GM12878 (cell line): ENCODE measurements at regions not wholly inside any gene's neighbourhood (a gene's known extent, or its start where the extent isn't known, plus 50 kb on each side); places are given as distances from the start of the nearest gene placed in this dataset.

Source experiments
- ATAC-seq: fragments of 200-7000 bp; cut with Tn5 transposase; 3 replicates; pipeline ENCODE4 v1.9.1; 2020; ENCODE audit warnings: mild to moderate bottlenecking, moderate library complexity
- BruUV-seq: library from RNA; stranded (reverse); fragments of 400-500 nt; replicated peaks from 2 replicates; lab custom pipeline; 2021; lab: Mats Ljungman, UMichigan
- CTCF ChIA-PET: fragments of 300-600 bp; sonication (Branson Sonifier 250); formaldehyde crosslinking; extraction: SDS; loops from one replicate; lab custom pipeline; 2021; ENCODE audit warnings: inconsistent platforms; lab: Yijun Ruan, JAX
- POLR2A ChIA-PET: fragments of 350-600 bp; formaldehyde crosslinking; extraction: SDS; loops from one replicate; lab custom pipeline; 2021; ENCODE audit warnings: inconsistent platforms; lab: Charles Lee
- RAD21 ChIA-PET: fragments of 300-600 bp; sonication (Branson Sonifier 250); formaldehyde crosslinking; loops from one replicate; lab custom pipeline; 2023; ENCODE audit warnings: antibody characterized with exemption; ENCODE audit not compliant: unreplicated experiment; lab: Charles Lee
- SMC1A ChIA-PET: fragments of 300-600 bp; sonication (Branson Sonifier 250); formaldehyde crosslinking; loops from one replicate; lab custom pipeline; 2023; ENCODE audit not compliant: unreplicated experiment, uncharacterized antibody; lab: Charles Lee
- DNase-seq: peaks from one replicate; pipeline ENCODE4 v3.0.0-alpha.2; 2011; ENCODE audit warnings: low read depth, low spot score
- FAIRE-seq: peaks from 3 replicates; lab custom pipeline; 2011; peaks lifted over from hg19 to GRCh38; lab: Jason Lieb, UNC
- H2AFZ ChIP-seq: 2 replicates; pipeline ENCODE4 v1.6.0; 2011; ENCODE audit warnings: low read depth, low read length, control low read depth; ENCODE audit not compliant: control insufficient read depth
- H3K27ac ChIP-seq: 2 replicates; pipeline ENCODE4 v1.5.1; 2011; ENCODE audit warnings: control low read depth; ENCODE audit not compliant: control insufficient read depth, insufficient read depth
- H3K27me3 ChIP-seq, 2 experiments: replicated peaks in 1 of 2; 2 replicates each; pipeline versions ENCODE4 v1.6.0 to v1.6.1; 2011; ENCODE audit warnings: low read length in 1 of 2; ENCODE audit not compliant: control insufficient read depth in 2 of 2, insufficient read depth in 2 of 2
- H3K36me3 ChIP-seq, 2 experiments: 2 replicates each; pipeline ENCODE4 v1.5.1; 2011; ENCODE audit warnings: low read length in 1 of 2; ENCODE audit not compliant: control insufficient read depth in 2 of 2, insufficient read depth in 2 of 2
- H3K4me1 ChIP-seq: 2 replicates; pipeline ENCODE4 v1.6.1; 2011; ENCODE audit warnings: mild to moderate bottlenecking, low read length, moderate library complexity, mixed read lengths; ENCODE audit not compliant: control insufficient read depth, insufficient read depth
- H3K4me2 ChIP-seq: 2 replicates; pipeline ENCODE4 v1.6.0; 2011; ENCODE audit warnings: control low read depth; ENCODE audit not compliant: control insufficient read depth, insufficient read depth
- H3K4me3 ChIP-seq: fragments of 200-600 bp; sonication (generic); 2 replicates; pipeline ENCODE4 v1.5.1; 2016
- H3K79me2 ChIP-seq: 2 replicates; pipeline ENCODE4 v1.6.0; 2011; ENCODE audit warnings: low read length; ENCODE audit not compliant: control insufficient read depth, insufficient read depth
- H3K9ac ChIP-seq: 2 replicates; pipeline ENCODE4 v1.8.0; 2011; ENCODE audit warnings: low read length, control low read depth, mixed read lengths; ENCODE audit not compliant: control insufficient read depth, insufficient read depth
- H3K9me3 ChIP-seq: replicated peaks from 3 replicates; pipeline ENCODE4 v1.5.1; 2011; ENCODE audit warnings: mild to moderate bottlenecking, low read length; ENCODE audit not compliant: control insufficient read depth, insufficient read depth
- H4K20me1 ChIP-seq: 2 replicates; pipeline ENCODE4 v1.6.0; 2011; ENCODE audit not compliant: control insufficient read depth, insufficient read depth
- ASH2L ChIP-seq: fragments of 300-600, 200-600 bp; sonication (generic); IDR thresholded peaks from 2 replicates; pipeline ENCODE4 v1.6.1; 2017; ENCODE audit warnings: low read depth, mild to moderate bottlenecking, borderline replicate concordance
- CUX1 ChIP-seq: IDR thresholded peaks from 2 replicates; pipeline ENCODE4 v1.6.1; 2012; ENCODE audit warnings: improper control_type of control experiment, low read depth, low read length; ENCODE audit not compliant: insufficient replicate concordance
- FOXM1 ChIP-seq: IDR thresholded peaks from 2 replicates; pipeline ENCODE4 v1.6.1; 2012; ENCODE audit warnings: low read depth, mild to moderate bottlenecking, inconsistent platforms, low read length, moderate library complexity
- HDAC6 ChIP-seq: fragments of 200-600 bp; sonication (generic); IDR thresholded peaks from one replicate; pipeline ENCODE4 v1.8.0; 2017; ENCODE audit warnings: antibody characterized with exemption; ENCODE audit not compliant: unreplicated experiment
- IKZF1 ChIP-seq: fragments of 450-650 bp; conservative IDR thresholded peaks from 2 replicates; pipeline ENCODE4 v1.6.1; 2017; ENCODE audit warnings: antibody characterized with exemption, mild to moderate bottlenecking
- NRF1 ChIP-seq: conservative IDR thresholded peaks from 2 replicates; pipeline ENCODE4 v1.6.1; 2011; ENCODE audit warnings: mild to moderate bottlenecking, low read depth, low read length, improper control_type of control experiment
- YY1 ChIP-seq: IDR thresholded peaks from 2 replicates; pipeline ENCODE4 v1.6.1; 2011; ENCODE audit warnings: low read depth, mild to moderate bottlenecking, low read length
- ZBED1 ChIP-seq: IDR thresholded peaks from 2 replicates; pipeline ENCODE4 v1.6.1; 2016; ENCODE audit warnings: borderline replicate concordance
- ZNF384 ChIP-seq: IDR thresholded peaks from 2 replicates; pipeline ENCODE4 v1.6.1; 2012; ENCODE audit warnings: low read depth, mild to moderate bottlenecking, low read length, improper control_type of control experiment, borderline replicate concordance
- ZNF622 ChIP-seq: fragments of 450-650 bp; IDR thresholded peaks from 2 replicates; pipeline ENCODE4 v1.6.1; 2017; ENCODE audit warnings: mild to moderate bottlenecking, inconsistent platforms
- WGBS: methylation state at CpG from one replicate; pipeline ENCODE4 v1.1.6; 2016; ENCODE audit warnings: low lambda C conversion rate; ENCODE audit not compliant: insufficient replicate concordance, insufficient coverage; ENCODE audit errors: missing lambda C conversion rate; 5-methylcytosine and 5-hydroxymethylcytosine counted together
- in situ Hi-C: fragments of 300-500 bp; cut with MboI; formaldehyde crosslinking; loops from 9 replicates; pipeline ENCODE4 v1.14.3; 2018; ENCODE audit warnings: mixed read lengths
- intact Hi-C: fragments of 100-400 bp; cut with micrococcal nuclease; formaldehyde crosslinking; loops from one replicate; pipeline ENCODE4 v1.14.2; 2022; ENCODE audit not compliant: unreplicated experiment

GRCh38 chr3:164190566-164190965 lies 887.7 kb downstream of the SI start (continued):
- TF ChIP-seq CUX1 (no peak), YY1 (no peak), ZNF384 (no peak), HDAC6 (no peak)

- no peak overlapping the region for H3K27ac ChIP-seq
- intact Hi-C loops, result no loop called here
- no peaks in the 10 kb centered on the region for H3K79me2 ChIP-seq
- ChIA-PET CTCF (no interaction called here), RAD21 (no interaction called here), POLR2A (no interaction called here), SMC1A (no interaction called here)
- H3K9me3 ChIP-seq, result no peaks in the 10 kb centered on the region
- no peak for FAIRE-seq
- no peak for DNase-seq
- no peaks in the 10 kb centered on the region for H4K20me1 ChIP-seq
- no peak overlapping the region for H3K9ac ChIP-seq
- H2AFZ ChIP-seq, result no peak overlapping the region
- BruUV-seq, result no TSS peak
- H3K4me1 ChIP-seq, result no peaks in the 10 kb centered on the region
- no peaks in the 10 kb centered on the region for H3K36me3 ChIP-seq
- H3K27me3 ChIP-seq, result no peaks in the 10 kb centered on the region
- ATAC-seq, result no peak
- TF ChIP-seq NRF1 (no peak), FOXM1 (no peak), IKZF1 (no peak), ZNF622 (no peak), ZBED1 (no peak), ASH2L (no peak)
- in situ Hi-C loops, result no loop called here
- H3K4me3 ChIP-seq, result no peak overlapping the region
- H3K4me2 ChIP-seq, result no peak overlapping the region
- WGBS, result 17% methylated on average over 1 of the region's 3 CpGs
Measured at GRCh38 chr3:164186095-164186494, 892.2 kb downstream of the SI start.
